H1 (cell line): ENCODE measurements at regions not wholly inside any gene's neighbourhood (a gene's known extent, or its start where the extent isn't known, plus 50 kb on each side); places are given as distances from the start of the nearest gene placed in this dataset.

Experiments
- CTCF ChIA-PET: fragments of 300-600 bp; sonication (Branson Sonifier 250); formaldehyde crosslinking; loops from one replicate; lab custom pipeline; 2021; ENCODE audit not compliant: partially characterized antibody; lab: Charles Lee
- POLR2A ChIA-PET: fragments of 300-600 bp; sonication (Branson Sonifier 250); formaldehyde crosslinking; loops from one replicate; lab custom pipeline; 2021; ENCODE audit warnings: inconsistent platforms; ENCODE audit not compliant: partially characterized antibody; lab: Charles Lee
- DNase-seq, 2 experiments: peaks; one replicate each; pipeline versions ENCODE4 v3.0.0 to v3.0.0-alpha.2; 2010 to 2022; ENCODE audit warnings: low spot score in 2 of 2, low read depth in 1 of 2, mixed read lengths in 1 of 2
- FAIRE-seq: peaks from 2 replicates; lab custom pipeline; 2011; peaks lifted over from hg19 to GRCh38; lab: Jason Lieb, UNC
- H2AFZ ChIP-seq: 2 replicates; pipeline ENCODE4 v1.8.1; 2012; ENCODE audit warnings: low read length, inconsistent platforms
- H2AK5ac ChIP-seq: 2 replicates; pipeline ENCODE4 v1.6.1; 2013; ENCODE audit warnings: low read depth, low read length
- H2BK120ac ChIP-seq: replicated peaks from 2 replicates; pipeline ENCODE3; 2013; ENCODE audit warnings: low read depth, low read length, inconsistent platforms
- H2BK12ac ChIP-seq: 2 replicates; pipeline ENCODE4 v1.6.1; 2013; ENCODE audit warnings: low read depth, low read length
- H2BK15ac ChIP-seq: 2 replicates; pipeline ENCODE4 v1.6.1; 2013; ENCODE audit warnings: low read length
- H2BK20ac ChIP-seq: 2 replicates; pipeline ENCODE4 v1.6.1; 2013; ENCODE audit warnings: low read length
- H2BK5ac ChIP-seq: 2 replicates; pipeline ENCODE4 v1.6.1; 2013; ENCODE audit warnings: low read depth, low read length
- H3K14ac ChIP-seq: 2 replicates; pipeline ENCODE4 v1.6.1; 2013; ENCODE audit warnings: inconsistent platforms; ENCODE audit not compliant: insufficient read length
- H3K18ac ChIP-seq: 2 replicates; pipeline ENCODE4 v1.6.1; 2013; ENCODE audit warnings: low read length; ENCODE audit errors: extremely low read depth
- H3K23ac ChIP-seq: 2 replicates; pipeline ENCODE4 v1.6.1; 2013; ENCODE audit warnings: inconsistent platforms; ENCODE audit not compliant: insufficient read length
- H3K23me2 ChIP-seq: 2 replicates; pipeline ENCODE4 v1.6.1; 2013; ENCODE audit warnings: low read depth, low read length
- H3K27ac ChIP-seq: 2 replicates; pipeline ENCODE4 v1.6.1; 2011; ENCODE audit warnings: low read depth, low read length, inconsistent platforms
- H3K27me3 ChIP-seq, 4 experiments: replicated peaks in 1 of 4; 1 replicate in 1 of 4; 2 replicates in 3 of 4; pipeline versions ENCODE4 v1.6.1 to v1.8.1; 2011 to 2013; ENCODE audit warnings: low read length in 3 of 4, mild to moderate bottlenecking in 3 of 4, inconsistent platforms in 2 of 4, mixed read lengths in 2 of 4, moderate library complexity in 1 of 4; ENCODE audit not compliant: control insufficient read depth in 3 of 4, insufficient read depth in 3 of 4; ENCODE audit errors: extremely low read depth in 1 of 4
- H3K36me3 ChIP-seq, 4 experiments: 2 replicates each; pipeline versions ENCODE4 v1.6.1 to v1.8.1; 2011 to 2013; ENCODE audit warnings: mild to moderate bottlenecking in 4 of 4, low read length in 3 of 4, moderate library complexity in 2 of 4, control low read depth in 1 of 4, inconsistent platforms in 1 of 4; ENCODE audit not compliant: insufficient read depth in 4 of 4, control insufficient read depth in 2 of 4
- H3K4ac ChIP-seq: replicated peaks from 2 replicates; pipeline ENCODE3; 2013; ENCODE audit warnings: low read length, low read depth, mixed read lengths, inconsistent platforms; ENCODE audit not compliant: insufficient read length
- H3K4me1 ChIP-seq, 4 experiments: replicated peaks in 1 of 4; 1 replicate in 1 of 4; 2 replicates in 3 of 4; pipeline versions ENCODE4 v1.6.1 to v1.8.1; 2011 to 2013; ENCODE audit warnings: low read length in 3 of 4, inconsistent platforms in 2 of 4, mixed read lengths in 1 of 4; ENCODE audit not compliant: insufficient read depth in 4 of 4, control insufficient read depth in 3 of 4
- H3K4me2 ChIP-seq, 2 experiments: 2 replicates each; pipeline versions ENCODE4 v1.6.1 to v1.8.1; 2011 to 2013; ENCODE audit warnings: low read depth in 2 of 2, low read length in 2 of 2, control low read depth in 1 of 2, inconsistent platforms in 1 of 2, mild to moderate bottlenecking in 1 of 2; ENCODE audit not compliant: insufficient read depth in 1 of 2
- H3K4me3 ChIP-seq, 4 experiments: fragments of 200-600, 300-600 bp in 1 of 4; sonication (generic), shearing (Covaris generic), sonication (Bioruptor Twin) in 1 of 4; 2 replicates each; pipeline versions ENCODE4 v1.5.1 to v1.8.1; 2011 to 2016; ENCODE audit warnings: low read length in 4 of 4, low read depth in 3 of 4, control low read depth in 2 of 4, inconsistent platforms in 2 of 4, mild to moderate bottlenecking in 2 of 4, mixed read lengths in 1 of 4, moderate library complexity in 1 of 4; ENCODE audit not compliant: insufficient read depth in 2 of 4; ENCODE audit errors: extremely low read depth in 1 of 4
- H3K56ac ChIP-seq: replicated peaks from 2 replicates; pipeline ENCODE3; 2013; ENCODE audit warnings: low read depth, mild to moderate bottlenecking, mixed read lengths, low read length, inconsistent platforms; ENCODE audit not compliant: insufficient read length
- H3K79me1 ChIP-seq: 2 replicates; pipeline ENCODE4 v1.6.1; 2013; ENCODE audit warnings: low read depth, low read length, control low read depth
- H3K79me2 ChIP-seq, 2 experiments: 2 replicates each; pipeline versions ENCODE4 v1.6.1 to v1.8.1; 2012 to 2013; ENCODE audit warnings: low read length in 2 of 2, mild to moderate bottlenecking in 2 of 2, inconsistent platforms in 1 of 2; ENCODE audit not compliant: insufficient read depth in 2 of 2, control insufficient read depth in 1 of 2
- H3K9ac ChIP-seq, 4 experiments: replicated peaks in 1 of 4; 1 replicate in 1 of 4; 2 replicates in 3 of 4; pipeline versions ENCODE4 v1.6.1 to v1.8.1; 2011 to 2013; ENCODE audit warnings: low read depth in 3 of 4, low read length in 3 of 4, control low read depth in 2 of 4, mild to moderate bottlenecking in 2 of 4, moderate library complexity in 2 of 4, inconsistent platforms in 1 of 4; ENCODE audit errors: extremely low read depth in 1 of 4
- H3K9me3 ChIP-seq, 2 experiments: 2 replicates each; pipeline versions ENCODE4 v1.6.1 to v1.8.1; 2012 to 2013; ENCODE audit warnings: mild to moderate bottlenecking in 2 of 2, moderate library complexity in 2 of 2, control low read depth in 1 of 2, inconsistent platforms in 1 of 2, low read depth in 1 of 2, low read length in 1 of 2, mixed read lengths in 1 of 2; ENCODE audit not compliant: insufficient read depth in 2 of 2
- H4K20me1 ChIP-seq, 2 experiments: replicated peaks in 1 of 2; 2 replicates each; pipeline versions ENCODE3 to v1.8.1; 2011 to 2013; ENCODE audit warnings: inconsistent platforms in 2 of 2, low read length in 2 of 2, mild to moderate bottlenecking in 1 of 2; ENCODE audit not compliant: insufficient read depth in 2 of 2, control insufficient read depth in 1 of 2
- H4K5ac ChIP-seq: 2 replicates; pipeline ENCODE4 v1.6.1; 2013; ENCODE audit warnings: low read length, low read depth, mixed read lengths, inconsistent platforms; ENCODE audit not compliant: insufficient read length
- H4K8ac ChIP-seq: 2 replicates; pipeline ENCODE4 v1.8.0; 2013; ENCODE audit warnings: mild to moderate bottlenecking, moderate library complexity, low read length, inconsistent platforms; ENCODE audit not compliant: insufficient read depth; ENCODE audit errors: extremely low read depth
- H4K91ac ChIP-seq: replicated peaks from 2 replicates; pipeline ENCODE3; 2013; ENCODE audit warnings: low read length, mixed read lengths, inconsistent platforms; ENCODE audit not compliant: insufficient read length
- ATF2 ChIP-seq: IDR thresholded peaks from 2 replicates; pipeline ENCODE4 v1.6.1; 2012; ENCODE audit warnings: low read length, inconsistent platforms
- CHD2 ChIP-seq: IDR thresholded peaks from 2 replicates; pipeline ENCODE4 v1.6.1; 2012; ENCODE audit warnings: low read length, improper control_type of control experiment
- GTF2F1 ChIP-seq: IDR thresholded peaks from 2 replicates; pipeline ENCODE4 v1.6.1; 2012; ENCODE audit warnings: low read depth, low read length, improper control_type of control experiment, borderline replicate concordance
- POLR2A ChIP-seq, 2 experiments: IDR thresholded peaks; 1 replicate in 1 of 2; 2 replicates in 1 of 2; pipeline ENCODE4 v1.6.1; 2011; ENCODE audit warnings: low read depth in 2 of 2, low read length in 2 of 2, mild to moderate bottlenecking in 2 of 2; ENCODE audit errors: control extremely low read depth in 1 of 2
- SIX5 ChIP-seq: IDR thresholded peaks from 2 replicates; pipeline ENCODE4 v1.6.1; 2011; ENCODE audit warnings: mild to moderate bottlenecking, low read depth, low read length
- WGBS, 2 experiments: shearing (Covaris generic) in 1 of 2; methylation state at CpG; one replicate each; pipeline versions ENCODE4 v1.1.6 to v1.1.7; 2013 to 2015; ENCODE audit warnings: low lambda C conversion rate in 2 of 2, mixed read lengths in 2 of 2, inconsistent platforms in 1 of 2, low coverage in 1 of 2, missing lambda C conversion rate in 1 of 2; ENCODE audit not compliant: insufficient replicate concordance in 2 of 2, insufficient coverage in 1 of 2, insufficient read length in 1 of 2; ENCODE audit errors: extremely low coverage in 1 of 2, missing lambda C conversion rate in 1 of 2; 5-methylcytosine and 5-hydroxymethylcytosine counted together
- TF ChIP-seq, protein P1 (sequence below): IDR thresholded peaks from 2 replicates; pipeline ENCODE4 v1.6.1; 2012; ENCODE audit warnings: inconsistent platforms

DNA sequence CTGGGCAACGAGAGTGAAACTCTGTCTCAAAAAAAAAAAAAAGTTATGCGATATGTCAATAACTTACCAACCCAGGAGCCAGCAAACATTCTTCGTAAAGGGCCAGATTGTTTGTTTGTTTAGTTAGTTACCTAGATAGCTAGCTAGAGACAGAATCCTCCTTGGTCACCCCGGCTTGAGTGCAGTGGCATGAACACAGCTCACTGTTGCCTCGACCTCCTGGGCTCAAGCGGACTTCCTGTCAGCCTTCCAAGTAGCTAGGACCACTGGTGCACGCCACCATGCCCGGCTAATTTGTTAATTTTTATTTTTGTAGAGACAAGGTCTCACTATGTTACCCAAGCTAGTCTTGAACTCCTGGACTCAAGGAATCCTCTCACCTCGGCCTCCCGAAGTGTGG, 113.0 kb downstream of the LITAF start:
- TF ChIP-seq SIX5 (no peak), POLR2A (IDR thresholded peaks at IDR 0.05; ENCODE audit: control extremely low read depth in 1 of 2, low read depth in 2 of 2, low read length in 2 of 2) (no peak), GTF2F1 (no peak), CHD2 (no peak), ATF2 (no peak)
- TF ChIP-seq, protein P1, sequence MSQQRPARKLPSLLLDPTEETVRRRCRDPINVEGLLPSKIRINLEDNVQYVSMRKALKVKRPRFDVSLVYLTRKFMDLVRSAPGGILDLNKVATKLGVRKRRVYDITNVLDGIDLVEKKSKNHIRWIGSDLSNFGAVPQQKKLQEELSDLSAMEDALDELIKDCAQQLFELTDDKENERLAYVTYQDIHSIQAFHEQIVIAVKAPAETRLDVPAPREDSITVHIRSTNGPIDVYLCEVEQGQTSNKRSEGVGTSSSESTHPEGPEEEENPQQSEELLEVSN: no peak
- Histone ChIP-seq H3K56ac (no peak overlapping the region), H3K4me3 (no peak overlapping the region), H2AK5ac (no peak overlapping the region), H4K8ac (no peak overlapping the region), H4K91ac (no peak overlapping the region), H2AFZ (no peak overlapping the region), H3K14ac (no peak overlapping the region), H3K36me3 (peaks cover 0 to 11% (median 4%) of the 10 kb centered on the region in 4 experiments; a peak in 2 of 8 replicates), H2BK15ac (no peak overlapping the region), H3K23ac (no peak overlapping the region), H3K4me1 (no peaks in the 10 kb centered on the region), H3K23me2 (no peaks in the 10 kb centered on the region), H3K9me3 (no peaks in the 10 kb centered on the region), H3K79me1 (no peaks in the 10 kb centered on the region), H2BK20ac (no peak overlapping the region), H2BK120ac (no peak overlapping the region), H3K79me2 (no peaks in the 10 kb centered on the region), H3K18ac (no peak overlapping the region), H2BK12ac (no peak overlapping the region), H3K27me3 (no peaks in the 10 kb centered on the region), H4K20me1 (peaks cover 0 to 2% of the 10 kb centered on the region in 2 experiments), H3K9ac (no peak overlapping the region), H2BK5ac (no peak overlapping the region), H3K4me2 (no peak overlapping the region), H3K27ac (no peak overlapping the region), H4K5ac (no peak overlapping the region), H3K4ac (no peak overlapping the region)
- 94% methylated on average over 10 of the region's 10 CpGs; no CpG with 5 or more reads in 1 of the 2 experiments for WGBS, 2 experiments
- CTCF ChIA-PET: interaction anchor here (0.7 to 4.1 kb wide), 7 partner anchors 9 to 248 kb away, joined by 3 to 11 read pairs (median 3); no protein-coding TSS in a partner anchor
- FAIRE-seq: no peak
- POLR2A ChIA-PET: interaction anchor here (0.6 to 1.2 kb wide), 3 partner anchors 9 to 195 kb away, joined by 3 read pairs; partner anchors contain the start of gene SNN
- no peak for DNase-seq
